GM21723 (cell line): ENCODE measurements at regions not wholly inside any gene's neighbourhood (a gene's known extent, or its start where the extent isn't known, plus 50 kb on each side); places are given as distances from the start of the nearest gene placed in this dataset.

Source experiments
- ATAC-seq: cut with Tn5 transposase; IDR thresholded peaks from one replicate; pipeline ENCODE4 v1.9.1; 2021; ENCODE audit warnings: mild to moderate bottlenecking, moderate library complexity; ENCODE audit not compliant: unreplicated experiment

DNA sequence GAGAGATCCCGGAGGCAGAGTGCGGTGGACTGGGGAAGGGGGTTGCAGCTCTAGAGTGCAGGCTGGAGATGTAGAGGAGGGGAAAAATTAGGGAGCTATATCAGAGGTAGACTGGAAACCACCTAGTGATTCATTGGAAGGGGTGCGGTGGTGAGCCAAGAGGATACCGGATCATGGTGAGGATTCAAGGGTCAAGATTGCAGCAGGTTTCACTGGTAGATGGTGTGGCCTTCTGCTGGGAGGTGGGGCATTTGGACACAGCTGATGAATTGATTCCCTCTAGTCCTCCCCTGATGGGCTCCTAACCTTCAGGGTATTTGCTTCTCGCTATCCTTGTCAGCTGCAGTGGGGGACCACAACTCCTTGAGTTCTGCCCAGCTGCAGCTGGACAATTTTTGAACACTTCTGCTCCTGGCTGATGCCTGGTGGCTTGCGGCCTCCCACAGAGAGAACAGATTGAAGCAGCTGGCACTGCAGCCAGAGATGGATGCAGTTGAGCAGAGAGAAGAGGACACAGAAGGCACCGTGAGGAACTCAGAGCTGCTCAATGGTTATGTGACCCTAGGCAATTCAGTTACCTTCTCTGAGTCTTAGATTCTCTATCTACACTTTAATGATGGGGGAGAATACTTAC, 134.4 kb upstream of the ABCA1 start:
- no peak for ATAC-seq

DNA sequence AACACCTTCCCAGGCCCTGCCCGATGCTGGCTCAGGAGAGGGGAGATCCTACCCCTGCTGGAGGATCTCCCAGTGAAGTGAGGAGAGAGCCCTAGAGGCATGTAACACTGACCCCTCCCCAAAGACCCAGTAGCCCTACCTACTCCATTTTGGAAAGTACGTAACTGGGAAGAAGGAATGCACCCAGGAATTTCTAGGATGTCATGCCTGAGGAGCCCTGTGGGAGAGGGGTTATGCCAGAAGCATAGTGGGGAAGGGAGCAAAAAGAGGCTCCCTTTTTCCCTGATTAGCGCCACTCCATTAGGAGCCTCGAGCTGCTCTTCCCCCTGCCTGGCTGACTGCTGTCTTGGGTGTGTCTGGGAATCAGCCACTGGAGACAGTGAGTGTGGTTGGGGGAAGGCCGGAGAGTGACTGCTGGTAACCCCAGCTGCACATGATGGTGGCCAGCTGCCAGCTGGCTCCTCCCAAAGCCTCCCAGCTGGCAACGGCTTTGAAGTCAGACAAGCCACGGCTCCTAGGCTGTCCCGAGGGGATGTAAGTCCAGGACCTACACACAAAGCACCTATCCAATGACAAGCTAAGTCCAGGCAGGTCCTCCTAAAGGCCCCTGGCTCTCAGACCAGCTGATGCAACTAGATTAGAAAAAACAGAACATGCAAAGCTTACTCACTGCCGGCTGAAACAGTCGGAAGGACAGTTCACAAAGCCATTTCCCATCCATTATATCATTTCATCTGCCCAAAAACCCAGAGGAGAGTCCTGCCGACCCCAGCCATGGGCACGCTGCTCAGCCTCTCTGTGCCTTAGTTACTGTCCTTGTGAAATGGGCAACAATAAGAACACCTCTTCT, 136.5 kb upstream of the ABCA1 start:
- ATAC-seq, result peak; percentile 46

GRCh38 chr9:105065098-105066088, 137.4 kb upstream of the ABCA1 start:
- ATAC-seq, result no peak

- ATAC-seq, result no peak
These were observed 138.4 kb upstream of the ABCA1 start for GRCh38 chr9:105066275-105066865.

DNA sequence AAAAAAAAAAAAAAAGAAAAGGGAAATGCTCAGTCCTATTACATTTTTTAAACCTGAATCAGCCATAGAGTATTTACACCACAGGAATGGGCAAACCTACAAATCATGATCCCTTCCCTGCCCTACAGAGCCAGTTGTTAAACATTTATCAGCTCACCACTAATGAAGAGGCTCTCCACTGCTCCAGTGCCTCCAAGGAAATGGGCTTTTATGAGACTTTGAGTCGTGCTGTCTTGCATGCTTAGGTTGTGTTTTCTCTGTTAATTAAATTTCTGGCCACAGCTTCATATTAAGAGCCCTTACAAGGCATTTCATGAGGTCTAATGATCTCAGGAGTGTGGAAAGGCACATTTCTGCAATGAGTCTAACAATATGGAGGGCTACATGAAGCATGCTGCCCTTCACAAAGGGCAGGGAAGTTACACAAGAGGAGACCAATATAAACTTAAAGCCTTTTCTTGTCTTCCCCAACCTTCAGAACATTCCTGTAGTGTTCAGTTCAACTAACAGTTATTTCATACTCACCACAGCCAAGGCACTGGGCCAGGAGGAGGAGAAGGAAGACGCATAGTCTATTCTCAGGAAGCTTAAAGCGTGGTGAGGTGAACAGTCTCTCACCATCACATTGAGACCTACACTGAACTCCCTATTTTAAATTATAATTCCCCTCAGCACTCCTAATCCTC, 140.1 kb upstream of the ABCA1 start:
- ATAC-seq, result no peak

- no peak for ATAC-seq
These were observed 141.3 kb upstream of the ABCA1 start for GRCh38 chr9:105069285-105069684.

DNA sequence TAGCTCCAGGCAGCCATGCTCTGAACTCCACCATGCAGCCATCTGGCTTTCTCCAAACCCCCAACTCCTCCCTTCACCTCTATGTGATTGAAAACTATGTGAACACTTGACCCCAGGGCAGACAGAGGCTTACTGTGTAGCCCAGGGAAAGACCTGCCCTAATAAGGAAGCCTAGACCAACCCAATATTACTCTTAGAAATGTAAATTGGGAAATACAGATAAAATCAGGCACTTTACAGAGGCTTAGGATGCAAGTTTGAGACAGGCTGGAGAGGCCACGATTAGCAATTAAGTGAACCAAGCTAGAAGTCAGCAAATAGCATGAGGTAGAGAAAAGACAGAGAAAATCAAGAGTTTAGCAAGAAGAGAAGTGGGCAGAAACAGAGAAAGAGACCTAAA, 141.7 kb upstream of the ABCA1 start:
- ATAC-seq, result no peak

- no peak for ATAC-seq
These were observed 142.2 kb upstream of the ABCA1 start for GRCh38 chr9:105070176-105070575.

GRCh38 chr9:105072476-105072875, 144.5 kb upstream of the ABCA1 start:
- ATAC-seq, result no peak

- no peak for ATAC-seq
These were observed 145.2 kb upstream of the ABCA1 start for GRCh38 chr9:105073147-105073546.

GRCh38 chr9:105074491-105074890, 146.5 kb upstream of the ABCA1 start:
- no peak for ATAC-seq

GRCh38 chr9:105076729-105077128, 148.8 kb upstream of the ABCA1 start:
- ATAC-seq, result no peak

GRCh38 chr9:105079457-105079856, 151.5 kb upstream of the ABCA1 start:
- ATAC-seq, result no peak

DNA sequence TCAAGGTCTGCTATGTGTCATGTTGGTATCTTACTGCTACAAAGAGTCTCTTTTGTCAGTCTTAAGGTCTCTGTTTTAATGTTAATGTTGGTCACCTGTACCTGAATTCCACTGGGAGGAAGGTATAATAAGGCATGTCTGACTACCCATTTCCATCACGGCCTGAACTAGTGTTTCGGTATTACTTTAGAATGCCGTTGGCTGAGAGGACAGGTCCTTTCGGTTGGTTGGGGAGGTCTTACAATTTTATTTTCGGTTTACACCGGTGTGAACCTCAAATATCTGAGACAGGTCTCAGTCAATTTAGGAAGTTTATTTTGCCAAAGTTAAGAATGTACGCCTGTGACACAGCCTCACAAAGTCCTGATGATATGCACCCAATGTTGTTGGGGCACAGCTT, 154.9 kb upstream of the ABCA1 start:
- no peak for ATAC-seq

GRCh38 chr9:105083256-105083655, 155.3 kb upstream of the ABCA1 start:
- ATAC-seq, result no peak

DNA sequence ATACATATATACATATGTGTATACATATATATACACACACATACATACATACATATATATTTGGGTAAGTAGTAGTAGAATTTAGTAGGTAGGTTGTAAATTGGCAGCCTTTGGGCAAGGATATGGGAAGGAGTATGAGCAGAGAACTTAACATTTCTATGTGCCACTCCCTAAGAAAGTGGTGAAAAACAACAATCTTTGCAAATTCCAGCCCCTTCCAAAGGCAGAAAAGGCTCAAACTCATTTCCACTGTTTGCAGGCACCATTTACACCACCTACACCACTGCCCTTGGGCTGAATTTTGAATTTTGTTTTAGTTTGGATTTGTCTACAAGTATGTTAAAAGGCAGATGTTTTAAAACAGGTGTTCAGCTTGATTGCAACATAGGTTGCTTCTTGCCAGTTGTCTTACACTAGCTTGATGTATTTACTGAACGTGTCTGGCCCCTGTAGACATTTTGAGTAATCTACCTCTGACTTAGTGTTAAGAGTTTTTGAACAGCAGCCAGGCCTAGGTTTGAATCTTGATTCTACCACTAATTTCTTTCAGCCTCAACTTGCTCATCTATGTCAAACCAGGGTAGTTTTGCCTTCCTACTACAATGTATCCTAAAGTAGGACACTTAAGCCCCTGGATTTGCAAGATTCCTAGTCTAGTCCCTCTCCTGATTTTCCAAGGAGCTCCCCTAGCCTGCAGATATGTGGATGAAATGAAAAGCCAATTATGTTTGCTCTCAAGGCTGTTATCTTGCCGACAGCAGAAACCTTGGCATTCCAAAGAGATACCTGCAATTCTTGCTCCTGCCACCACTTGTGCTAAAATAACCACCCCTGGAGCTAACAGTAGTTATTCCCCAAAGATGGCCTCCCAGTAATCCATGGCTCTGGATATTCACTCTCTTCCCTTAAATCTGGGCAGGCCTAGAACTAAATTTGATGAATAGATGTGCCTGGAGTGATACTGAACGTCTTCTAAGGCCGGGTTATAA, 156.2 kb upstream of the SLC44A1 start:
- no peak for ATAC-seq

DNA sequence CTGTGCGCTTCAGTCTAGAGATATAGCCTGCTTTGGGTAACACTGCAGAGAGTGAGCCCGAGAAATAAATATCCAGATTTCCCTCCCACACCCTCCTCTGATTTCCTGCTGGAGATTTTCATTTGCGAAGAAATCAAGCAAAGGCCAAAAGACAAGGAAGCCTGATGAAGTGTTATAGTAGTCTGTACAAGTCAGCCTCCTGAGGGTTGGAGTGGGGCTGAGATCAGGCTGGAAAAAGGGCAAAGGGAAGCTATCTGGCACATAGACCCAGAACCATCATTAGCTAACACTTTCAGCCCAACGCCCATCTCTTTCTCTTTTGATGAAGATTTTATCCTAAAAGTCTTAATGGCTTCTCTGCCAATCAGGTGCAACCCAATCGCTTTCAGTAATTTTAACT, 154.6 kb upstream of the SLC44A1 start:
- ATAC-seq, result no peak

DNA sequence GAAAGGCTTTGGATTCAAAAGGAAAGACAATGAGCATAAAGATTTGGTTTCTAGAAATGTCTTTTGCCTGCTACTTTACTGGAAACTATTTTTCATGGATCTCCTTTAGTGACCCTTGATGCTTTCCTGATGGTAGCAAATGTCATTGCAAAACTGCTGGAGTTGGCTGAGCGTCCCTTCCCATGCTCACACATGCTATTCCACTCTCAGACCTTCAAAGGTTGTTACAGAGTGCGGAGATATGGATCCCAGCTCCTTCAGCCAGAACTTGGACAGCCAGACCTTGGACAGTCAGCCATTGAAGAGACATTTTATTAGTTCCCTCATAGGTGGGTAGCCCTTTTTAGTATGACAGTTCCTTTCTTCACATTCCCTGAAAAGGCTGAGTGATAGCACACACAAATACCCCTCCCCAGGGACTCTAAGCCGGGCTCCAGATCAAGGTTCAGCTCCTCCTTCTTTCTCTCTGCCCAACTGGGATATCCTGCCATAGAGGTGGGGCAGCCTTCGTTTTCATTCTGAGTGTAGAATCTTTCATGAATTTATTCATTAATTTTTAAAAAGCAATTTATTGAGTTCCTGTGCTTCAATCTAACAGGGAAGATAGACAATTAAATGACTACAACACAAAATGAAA, 153.3 kb upstream of the SLC44A1 start:
- ATAC-seq, result no peak

DNA sequence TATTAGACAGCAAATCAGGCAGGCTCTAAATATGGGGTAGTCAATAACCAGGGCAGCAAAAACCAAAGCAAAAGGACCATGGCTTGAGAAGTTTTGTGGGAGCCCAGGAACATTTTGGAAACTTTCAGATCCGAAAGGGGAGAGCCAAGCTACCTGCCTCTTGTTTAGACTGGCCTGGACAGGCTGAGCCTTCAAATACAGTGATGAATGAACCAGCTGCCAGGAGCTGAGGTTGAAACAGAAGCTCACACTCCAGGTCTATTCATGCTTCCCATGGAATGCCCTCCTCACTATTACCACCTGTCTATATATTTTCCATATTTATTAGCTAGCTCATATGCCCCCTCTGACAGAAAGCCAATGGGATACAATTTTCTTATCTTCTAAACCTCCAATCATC, 150.8 kb upstream of the SLC44A1 start:
- ATAC-seq, result no peak
